ENCODE measurements at regions not wholly inside any gene's neighbourhood (a gene's known extent, or its start where the extent isn't known, plus 50 kb on each side); places are given as distances from the start of the nearest gene placed in this dataset.
"Not testable (repeated sequence)": the region's sequence is repeated elsewhere in the genome, so short reads cannot be mapped to it uniquely, and the experiment has no call there.

DNA sequence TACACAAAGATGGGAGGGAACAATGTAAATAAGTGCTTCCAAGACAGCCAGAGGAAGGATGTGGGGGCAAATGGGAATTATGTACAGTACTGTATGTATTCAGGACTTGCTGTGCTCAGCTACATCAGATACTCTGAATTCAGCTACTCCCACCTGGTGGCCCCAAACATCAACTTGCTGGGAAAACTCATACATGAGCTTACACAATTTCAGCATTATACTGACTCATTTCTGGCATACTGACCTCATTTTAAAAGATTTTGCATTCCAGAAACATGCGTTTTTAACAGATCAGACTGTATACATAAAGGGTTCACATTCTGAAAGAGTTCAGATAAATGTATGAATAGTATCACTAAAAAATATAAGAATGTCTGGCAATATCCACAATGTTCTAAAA is 59.7 kb downstream of the GPX5 start:
- DNase-seq: no peak

- DNase-seq: no peak
Observed at GRCh38 chr6:28586324-28586723, 60.6 kb downstream of the GPX5 start.

DNA sequence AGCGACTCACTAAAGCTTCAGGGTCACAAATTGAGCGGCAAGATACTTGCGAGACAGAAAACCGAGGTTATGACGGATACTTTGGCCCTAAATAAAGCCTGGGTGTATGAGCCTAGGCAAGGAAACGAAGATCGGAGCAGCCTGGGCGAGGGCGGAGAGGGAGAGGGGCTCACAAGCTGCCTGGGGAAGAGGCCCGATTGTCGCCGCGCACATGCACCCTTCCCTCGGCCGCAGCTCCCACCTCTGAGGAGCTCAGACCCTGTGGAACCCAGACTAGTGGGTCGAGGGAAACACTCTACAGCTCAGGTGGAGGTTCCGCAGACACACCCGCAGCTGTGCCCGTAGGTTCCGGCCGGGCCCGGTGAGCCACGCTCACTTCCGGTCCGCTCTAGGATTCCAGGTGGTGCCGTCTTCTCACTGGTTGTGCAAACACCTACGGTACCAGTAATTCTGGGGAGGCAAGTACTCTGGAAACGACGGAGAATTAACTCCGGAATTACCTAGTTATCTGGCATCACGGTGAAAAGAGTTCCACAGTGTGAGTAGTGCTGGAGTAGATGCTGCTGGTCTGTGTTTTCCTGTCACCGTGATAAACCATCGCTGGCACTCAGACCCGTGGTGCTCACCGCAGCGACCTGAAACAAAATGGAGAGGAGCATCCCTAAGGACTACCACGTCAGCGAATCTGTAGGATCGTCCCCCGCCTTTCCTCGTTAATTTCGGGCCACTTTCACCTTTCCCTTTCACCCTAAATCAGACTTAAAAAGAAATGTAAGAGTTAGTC is 61.5 kb downstream of the GPX5 start:
- peak; percentile 34 for DNase-seq

DNA sequence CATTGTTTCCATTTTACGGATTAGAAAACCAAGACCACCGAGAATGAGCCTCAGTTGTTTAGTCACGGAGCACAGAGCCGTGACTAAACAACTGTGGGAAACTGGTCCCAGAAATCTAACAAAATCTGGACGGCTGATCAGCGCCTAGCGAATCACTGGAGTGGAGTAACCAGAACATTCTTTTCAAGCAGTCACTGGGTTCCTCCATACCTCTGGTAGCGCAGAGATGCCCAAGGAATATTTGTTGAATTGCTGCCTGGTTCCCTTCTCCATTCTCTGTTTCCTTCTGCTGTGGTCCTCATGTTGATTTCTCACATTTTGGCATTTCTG is 62.0 kb downstream of the GPX5 start:
- no peak for DNase-seq

- DNase-seq: no peak
Observed at GRCh38 chr6:28588666-28589065, 63.0 kb downstream of the GPX5 start.

GRCh38 chr6:28589234-28589956 is 63.7 kb downstream of the GPX5 start:
- peak; percentile 94 for DNase-seq

- no peak for DNase-seq
Observed at GRCh38 chr6:28589957-28590349, 64.3 kb downstream of the GPX5 start.

DNA sequence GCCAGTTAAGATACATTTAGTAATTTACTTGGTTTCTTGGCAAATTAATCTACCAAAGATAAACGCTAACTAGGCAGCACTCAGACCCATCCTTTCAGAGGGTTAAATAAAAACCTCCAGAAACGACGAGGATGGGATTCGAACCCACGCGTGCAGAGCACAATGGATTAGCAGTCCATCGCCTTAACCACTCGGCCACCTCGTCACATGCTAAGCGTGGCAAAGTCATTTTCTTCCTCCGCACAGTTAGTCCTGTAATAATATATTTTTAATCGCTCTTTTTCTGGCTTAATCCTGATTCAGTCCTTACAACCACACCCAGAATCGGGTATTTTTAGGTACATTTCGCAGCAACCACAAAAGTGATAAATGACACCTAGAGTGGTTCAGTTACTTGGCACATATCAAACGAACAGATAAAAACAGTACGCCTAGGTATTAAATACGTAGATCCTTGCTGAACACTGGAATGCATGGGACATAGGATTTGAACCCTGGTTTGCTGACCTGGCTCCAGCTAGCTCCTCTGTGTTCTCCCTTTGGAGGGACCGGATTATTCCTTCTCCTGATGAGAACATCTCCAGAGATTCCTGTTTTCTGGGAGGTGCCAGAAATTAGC is 71.6 kb downstream of the GPX5 start:
- DNase-seq: peak; percentile 83

- peak; percentile 25 for DNase-seq
Observed at GRCh38 chr6:28597924-28598722, 72.4 kb downstream of the GPX5 start.

GRCh38 chr6:28598757-28599686 is 73.3 kb downstream of the GPX5 start:
- DNase-seq: no peak

GRCh38 chr6:28600245-28600644 is 74.6 kb downstream of the GPX5 start:
- no peak for DNase-seq

DNA sequence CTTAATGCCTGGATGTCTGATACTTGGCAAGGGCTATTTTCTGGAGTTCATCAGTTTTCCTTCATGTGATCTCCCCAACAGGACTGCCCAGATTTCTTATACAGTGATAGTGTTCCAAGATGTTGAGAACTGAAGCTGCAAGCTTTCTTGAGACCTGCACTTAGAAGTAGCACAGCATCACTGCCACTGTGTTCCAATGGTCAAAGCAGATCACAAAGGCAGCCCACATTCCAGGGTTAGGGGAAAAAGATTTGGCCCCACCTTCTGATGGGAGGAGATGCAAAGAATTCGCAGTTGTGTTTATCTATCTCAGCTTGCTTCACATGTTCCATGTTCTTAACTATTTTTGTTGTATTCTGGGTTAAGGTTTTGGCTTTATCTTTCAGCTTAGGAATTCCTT is 78.2 kb downstream of the GPX5 start:
- DNase-seq: no peak

DNA sequence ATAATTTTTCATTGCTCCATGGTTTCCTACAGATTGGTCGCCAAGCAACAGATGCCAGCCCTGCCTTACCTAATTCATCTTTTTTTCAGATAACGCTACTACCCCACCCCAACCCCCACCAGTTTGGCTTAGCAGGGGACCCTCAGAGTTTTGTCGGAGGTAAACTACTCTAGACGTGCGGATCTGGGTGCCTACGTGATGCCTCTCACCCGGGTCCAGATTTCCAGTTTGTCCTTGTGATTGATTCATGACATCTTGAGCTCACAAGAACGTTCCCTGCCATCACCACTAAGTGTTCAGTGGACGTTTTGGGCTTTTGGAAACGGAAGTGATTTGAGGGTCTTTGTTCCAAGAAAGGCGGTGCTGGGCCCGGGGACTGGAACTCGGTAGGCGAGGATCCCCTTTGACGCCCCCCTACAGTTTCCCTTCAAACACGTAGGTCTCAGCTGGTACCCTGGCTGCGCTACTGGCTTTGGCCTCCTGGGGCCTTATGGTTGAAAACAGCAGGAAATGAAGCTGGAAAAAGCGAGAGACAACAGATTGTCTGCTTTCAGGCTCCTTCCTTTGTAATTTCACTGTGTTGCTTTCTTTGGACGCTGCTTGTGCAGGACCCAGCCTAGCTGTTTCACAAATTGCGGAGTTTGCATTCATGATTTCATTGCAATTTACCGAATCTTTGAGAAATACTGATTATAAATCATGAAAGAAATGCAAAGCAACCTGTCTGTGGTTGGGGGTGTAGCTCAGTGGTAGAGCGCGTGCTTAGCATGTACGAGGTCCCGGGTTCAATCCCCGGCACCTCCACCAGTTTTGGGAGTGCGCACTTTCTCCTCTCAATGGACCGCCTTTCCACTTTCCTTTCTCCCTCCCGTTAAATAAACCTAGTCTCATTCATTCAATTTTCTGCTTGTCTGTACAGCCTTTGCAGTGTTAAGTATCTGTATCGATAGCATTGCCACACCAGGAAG is 81.0 kb downstream of the GPX5 start:
- DNase-seq: peak; percentile 90

- no peak for DNase-seq
Observed at GRCh38 chr6:28607990-28608389, 82.3 kb downstream of the GPX5 start.

DNA sequence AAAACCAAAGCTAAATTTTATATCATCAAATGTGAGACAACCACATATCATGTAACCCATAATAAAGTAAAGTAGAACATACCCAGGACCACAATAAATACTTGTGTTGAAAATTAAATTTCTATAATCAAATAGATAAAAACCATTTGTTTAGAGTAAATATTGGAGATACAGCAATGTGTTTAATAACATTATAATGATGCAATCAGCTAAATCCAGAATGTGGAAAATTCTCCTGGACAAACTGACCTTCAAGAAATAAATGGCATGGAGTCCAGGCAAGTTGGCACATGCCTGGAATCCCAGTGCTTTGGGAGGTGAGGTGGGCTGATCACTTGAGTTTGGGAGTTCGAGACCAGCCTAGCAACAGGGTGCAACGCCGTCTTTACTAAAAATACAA is 84.0 kb downstream of the GPX5 start:
- DNase-seq: no peak

- DNase-seq: no peak
Observed at GRCh38 chr6:28615616-28615954, 89.9 kb downstream of the GPX5 start.

DNA sequence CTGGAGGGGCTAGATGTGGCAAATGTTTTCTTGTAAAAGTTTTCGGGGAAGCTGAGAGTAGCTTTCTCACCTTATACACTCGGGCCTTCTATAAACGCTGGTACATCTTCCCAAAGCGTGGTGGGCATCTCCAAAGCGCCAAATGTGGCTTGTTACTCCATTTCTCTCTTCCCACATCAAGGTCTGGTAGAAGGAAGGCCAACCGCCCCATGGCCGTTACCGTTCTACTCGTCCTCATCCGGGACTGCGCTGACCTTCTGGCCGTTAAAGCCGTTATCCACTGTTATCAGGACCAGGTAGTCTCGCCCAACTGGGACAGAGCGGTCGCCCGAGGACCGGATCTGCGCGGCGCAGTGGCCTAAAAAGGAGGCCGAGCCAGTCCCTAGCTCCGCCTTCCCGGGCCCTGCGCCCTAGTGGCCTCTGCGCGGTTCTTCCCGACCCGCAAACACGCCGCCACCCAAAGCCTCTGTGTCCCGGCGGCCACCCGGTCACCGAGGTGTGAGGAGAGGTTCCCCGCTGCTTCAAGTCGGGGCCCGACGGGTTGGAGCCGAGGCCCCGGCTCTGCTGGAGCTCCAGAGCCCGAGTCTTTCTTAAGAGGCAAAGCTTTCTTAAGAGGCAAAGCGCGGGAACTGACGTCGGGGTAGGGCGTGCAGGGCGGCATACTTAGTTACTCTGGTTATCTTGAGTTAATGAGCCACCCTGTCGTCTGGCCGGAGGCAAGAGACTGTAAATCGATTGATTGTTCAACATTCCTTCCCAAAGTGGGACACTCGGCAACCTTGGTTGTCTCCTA is 90.5 kb downstream of the GPX5 start:
- no peak for DNase-seq

DNA sequence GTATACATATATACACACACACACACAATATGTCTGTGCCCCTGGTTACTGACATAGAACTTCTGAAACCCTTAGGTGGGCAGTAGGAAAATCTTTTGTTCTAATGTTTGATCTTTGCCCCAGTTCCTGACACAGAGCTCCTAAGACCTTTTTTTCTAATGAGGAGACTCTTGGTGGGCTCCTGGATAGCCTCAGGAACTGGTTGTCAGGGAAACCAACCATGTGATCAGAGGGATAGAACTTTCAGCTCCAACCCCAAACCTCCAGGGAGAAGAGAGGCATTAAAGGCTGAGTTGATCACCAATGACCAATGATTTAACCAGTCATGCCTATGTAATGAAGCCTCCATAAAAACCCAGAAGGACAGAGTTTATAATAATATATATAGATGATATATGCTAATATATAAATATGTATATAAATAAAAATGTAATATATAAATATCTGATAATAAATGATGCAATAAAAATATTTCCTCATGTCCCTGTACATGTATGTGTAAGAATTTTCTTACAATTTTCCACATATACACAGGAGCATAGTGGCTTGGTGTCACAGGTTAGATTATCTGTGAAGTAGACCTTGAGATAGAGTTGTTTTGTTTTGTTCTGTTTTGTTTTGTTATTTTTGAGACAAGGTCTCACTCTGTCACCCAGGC is 93.3 kb downstream of the GPX5 start:
- no peak for DNase-seq

DNA sequence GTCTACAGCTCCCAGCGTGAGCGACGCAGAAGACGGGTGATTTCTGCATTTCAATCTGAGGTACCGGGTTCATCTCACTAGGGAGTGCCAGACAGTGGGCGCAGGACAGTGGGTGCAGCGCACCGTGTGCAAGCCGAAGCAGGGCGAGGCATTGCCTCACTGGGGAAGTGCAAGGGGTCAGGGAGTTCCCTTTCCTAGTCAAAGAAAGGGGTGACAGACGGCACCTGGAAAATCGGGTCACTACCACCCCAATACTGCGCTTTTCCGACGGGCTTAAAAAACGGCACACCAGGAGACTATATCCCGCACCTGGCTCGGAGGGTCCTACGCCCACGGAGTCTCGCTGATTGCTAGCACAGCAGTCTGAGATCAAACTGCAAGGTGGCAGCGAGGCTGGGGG is 95.6 kb downstream of the GPX5 start:
- not testable (repeated sequence) for DNase-seq

- not testable (repeated sequence) for DNase-seq
Observed at GRCh38 chr6:28623242-28623641, 97.6 kb downstream of the GPX5 start.

Measured in NCI-H1694 (cell line).